GM12874 (cell line): ENCODE measurements at regions not wholly inside any gene's neighbourhood (a gene's known extent, or its start where the extent isn't known, plus 50 kb on each side); places are given as distances from the start of the nearest gene placed in this dataset.

Experiments
- CTCF ChIP-seq: IDR thresholded peaks from 2 replicates; pipeline ENCODE4 v1.5.1; 2011; ENCODE audit warnings: low read depth, mild to moderate bottlenecking, control low read depth, low read length, moderate library complexity; ENCODE audit not compliant: insufficient read depth

- no peak for TF ChIP-seq CTCF
These were observed 120.0 kb upstream of the HAND1 start for GRCh38 chr5:154598021-154598420.

- TF ChIP-seq CTCF, result no peak
These were observed 117.6 kb upstream of the HAND1 start for GRCh38 chr5:154595662-154596061.

- no peak for TF ChIP-seq CTCF
These were observed 115.8 kb upstream of the HAND1 start for GRCh38 chr5:154593796-154594195.

- no peak for TF ChIP-seq CTCF
These were observed 115.0 kb upstream of the HAND1 start for GRCh38 chr5:154593071-154593470.

- no peak for TF ChIP-seq CTCF
These were observed 112.2 kb upstream of the HAND1 start for GRCh38 chr5:154590093-154590724.

- TF ChIP-seq CTCF, result no peak
These were observed 111.5 kb upstream of the HAND1 start for GRCh38 chr5:154589511-154589910.

- TF ChIP-seq CTCF, result no peak
These were observed 110.2 kb upstream of the HAND1 start for GRCh38 chr5:154588091-154588774.
